ENCODE measurements at regions not wholly inside any gene's neighbourhood (a gene's known extent, or its start where the extent isn't known, plus 50 kb on each side); places are given as distances from the start of the nearest gene placed in this dataset.
"Not testable (repeated sequence)": the region's sequence is repeated elsewhere in the genome, so short reads cannot be mapped to it uniquely, and the experiment has no call there.

- ATAC-seq: no peak
Measured at GRCh38 chrX:3550871-3551270, 162.6 kb downstream of the PRKX start.

- ATAC-seq: no peak
Measured at GRCh38 chrX:3550160-3550751, 163.2 kb downstream of the PRKX start.

GRCh38 chrX:3549411-3549911, 164.0 kb downstream of the PRKX start:
- ATAC-seq: peak; percentile 22

- ATAC-seq: peak; percentile 74
Measured at GRCh38 chrX:3548765-3549391, 164.6 kb downstream of the PRKX start.

- ATAC-seq: no peak
Measured at GRCh38 chrX:3545901-3546300, 167.5 kb downstream of the PRKX start.

- ATAC-seq: no peak
Measured at GRCh38 chrX:3541336-3541735, 172.1 kb downstream of the PRKX start.

- ATAC-seq: no peak
Measured at GRCh38 chrX:3540105-3540504, 173.3 kb downstream of the PRKX start.

GRCh38 chrX:3532581-3533085, 180.8 kb downstream of the PRKX start:
- no peak for ATAC-seq

- not testable (repeated sequence) for ATAC-seq
Measured at GRCh38 chrX:3531435-3531834, 182.0 kb downstream of the PRKX start.

- ATAC-seq: no peak
Measured at GRCh38 chrX:3529466-3530010, 183.1 kb upstream of the MXRA5 start.

- ATAC-seq: no peak
Measured at GRCh38 chrX:3527811-3528210, 181.4 kb upstream of the MXRA5 start.

- no peak for ATAC-seq
Measured at GRCh38 chrX:3527166-3527565, 180.7 kb upstream of the MXRA5 start.

- no peak for ATAC-seq
Measured at GRCh38 chrX:3526731-3527130, 180.3 kb upstream of the MXRA5 start.

GRCh38 chrX:3526071-3526470, 179.6 kb upstream of the MXRA5 start:
- no peak for ATAC-seq

GRCh38 chrX:3522101-3522650, 175.7 kb upstream of the MXRA5 start:
- ATAC-seq: no peak

GRCh38 chrX:3521396-3521795, 174.9 kb upstream of the MXRA5 start:
- no peak for ATAC-seq

GRCh38 chrX:3520982-3521381, 174.5 kb upstream of the MXRA5 start:
- no peak for ATAC-seq

- no peak for ATAC-seq
Measured at GRCh38 chrX:3520458-3520857, 174.0 kb upstream of the MXRA5 start.

- ATAC-seq: not testable (repeated sequence)
Measured at GRCh38 chrX:3519384-3519783, 172.9 kb upstream of the MXRA5 start.

- peak; percentile 60 for ATAC-seq
Measured at GRCh38 chrX:3518870-3519269, 172.4 kb upstream of the MXRA5 start.

GRCh38 chrX:3516051-3516541, 169.6 kb upstream of the MXRA5 start:
- no peak for ATAC-seq

- ATAC-seq: no peak
Measured at GRCh38 chrX:3514996-3515395, 168.5 kb upstream of the MXRA5 start.

- ATAC-seq: not testable (repeated sequence)
Measured at GRCh38 chrX:3512150-3512549, 165.7 kb upstream of the MXRA5 start.

GRCh38 chrX:3509934-3510333, 163.5 kb upstream of the MXRA5 start:
- no peak for ATAC-seq
